ENCODE measurements at regions not wholly inside any gene's neighbourhood (a gene's known extent, or its start where the extent isn't known, plus 50 kb on each side); places are given as distances from the start of the nearest gene placed in this dataset.

DNA sequence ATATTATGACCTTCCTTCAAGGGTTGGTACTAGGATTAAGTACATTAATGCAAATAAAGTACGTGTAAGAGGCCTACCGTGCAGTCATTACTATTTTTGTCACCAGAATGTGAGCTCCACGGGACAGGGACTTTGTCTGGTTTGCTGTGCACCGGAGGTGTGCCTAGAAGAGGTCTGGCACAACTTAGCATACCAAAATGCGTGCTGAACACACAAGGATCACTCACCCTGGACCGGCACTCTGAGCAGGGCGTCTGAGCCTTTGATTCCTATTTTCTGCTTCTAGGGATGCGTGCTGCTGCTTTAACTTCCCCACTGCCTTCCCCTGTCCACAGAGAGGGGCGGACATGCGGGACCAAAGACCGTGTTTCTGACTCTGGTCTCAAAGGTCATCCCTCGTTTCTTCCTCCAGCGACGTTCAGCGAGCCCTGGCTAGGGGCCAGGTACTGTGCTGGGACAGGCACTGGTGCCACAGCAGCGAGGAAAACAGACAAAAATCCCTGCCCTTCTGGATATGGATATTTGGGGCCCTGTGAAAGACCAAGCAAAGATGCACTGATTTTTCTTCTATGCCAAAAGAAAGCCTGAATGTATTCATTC, 222.7 kb downstream of the BMP7 start:
- Histone ChIP-seq H3K27me3 (ENCODE audit: control insufficient read depth, insufficient read depth, low read length) (no peaks in the 10 kb centered on the region), H3K4me3 (ENCODE audit: low read depth, low read length) (no peak overlapping the region), H3K27ac (ENCODE audit: low read depth, low read length) (no peak overlapping the region), H3K9me3 (ENCODE audit: control insufficient read depth, insufficient read depth, low read length) (no peaks in the 10 kb centered on the region; the same call in 1 of the 2 replicates)
- TF ChIP-seq, protein P1, sequence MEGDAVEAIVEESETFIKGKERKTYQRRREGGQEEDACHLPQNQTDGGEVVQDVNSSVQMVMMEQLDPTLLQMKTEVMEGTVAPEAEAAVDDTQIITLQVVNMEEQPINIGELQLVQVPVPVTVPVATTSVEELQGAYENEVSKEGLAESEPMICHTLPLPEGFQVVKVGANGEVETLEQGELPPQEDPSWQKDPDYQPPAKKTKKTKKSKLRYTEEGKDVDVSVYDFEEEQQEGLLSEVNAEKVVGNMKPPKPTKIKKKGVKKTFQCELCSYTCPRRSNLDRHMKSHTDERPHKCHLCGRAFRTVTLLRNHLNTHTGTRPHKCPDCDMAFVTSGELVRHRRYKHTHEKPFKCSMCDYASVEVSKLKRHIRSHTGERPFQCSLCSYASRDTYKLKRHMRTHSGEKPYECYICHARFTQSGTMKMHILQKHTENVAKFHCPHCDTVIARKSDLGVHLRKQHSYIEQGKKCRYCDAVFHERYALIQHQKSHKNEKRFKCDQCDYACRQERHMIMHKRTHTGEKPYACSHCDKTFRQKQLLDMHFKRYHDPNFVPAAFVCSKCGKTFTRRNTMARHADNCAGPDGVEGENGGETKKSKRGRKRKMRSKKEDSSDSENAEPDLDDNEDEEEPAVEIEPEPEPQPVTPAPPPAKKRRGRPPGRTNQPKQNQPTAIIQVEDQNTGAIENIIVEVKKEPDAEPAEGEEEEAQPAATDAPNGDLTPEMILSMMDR (IDR thresholded peaks at IDR 0.05; ENCODE audit: low read depth, low read length): no peak
- DNase-seq (ENCODE audit: low read depth, low spot score): no peak
- ChIA-PET POLR2A (no interaction called here), CTCF (interaction anchor here (1.5 kb wide), 1 partner anchor 493 kb away, joined by 6 read pairs; no protein-coding TSS in a partner anchor)

DNA sequence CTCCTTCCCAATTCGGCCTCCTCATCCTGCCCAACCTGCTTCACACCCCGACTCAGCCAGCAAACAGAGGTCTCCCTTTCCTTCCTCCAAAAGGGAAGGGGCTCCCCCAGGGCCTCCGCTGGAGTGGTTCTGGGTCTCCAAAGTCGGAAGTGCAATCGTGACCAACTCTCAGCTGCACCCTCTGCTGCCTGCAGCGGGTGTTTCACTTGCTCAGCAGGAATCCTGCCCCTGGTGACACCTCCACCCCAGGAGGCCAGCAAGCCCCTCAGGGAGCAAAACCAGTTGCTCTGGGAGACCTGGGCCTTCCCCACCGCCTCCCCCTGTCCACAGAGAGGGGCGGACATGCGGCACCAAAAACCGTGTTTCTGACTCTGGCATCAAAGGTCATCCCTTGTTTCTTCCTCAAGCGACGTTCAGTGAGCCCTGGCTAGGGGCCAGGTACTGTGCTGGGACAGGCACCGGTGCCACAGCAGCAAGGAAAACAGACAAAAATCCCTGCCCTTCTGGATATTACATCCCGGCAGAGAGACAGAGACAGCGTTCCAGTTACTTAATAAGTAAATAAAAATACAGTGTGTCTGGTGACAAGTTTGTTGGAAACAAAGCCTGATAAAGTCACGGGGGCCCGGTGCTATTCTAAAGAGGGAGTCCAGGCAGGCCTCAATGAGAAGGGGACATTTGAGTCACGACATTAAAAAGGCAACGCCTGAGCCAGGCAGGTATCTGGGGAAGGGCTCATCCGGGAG, 219.0 kb downstream of the BMP7 start:
- Histone ChIP-seq H3K27me3 (ENCODE audit: control insufficient read depth, insufficient read depth, low read length) (no peaks in the 10 kb centered on the region), H3K9me3 (ENCODE audit: control insufficient read depth, insufficient read depth, low read length) (no peaks in the 10 kb centered on the region; the same call in 1 of the 2 replicates), H3K27ac (ENCODE audit: low read depth, low read length) (no peak overlapping the region), H3K4me3 (ENCODE audit: low read depth, low read length) (no peak overlapping the region)
- DNase-seq (ENCODE audit: low read depth, low spot score): no peak
- ChIA-PET CTCF (no interaction called here), POLR2A (no interaction called here)
- TF ChIP-seq, protein P1 (IDR thresholded peaks at IDR 0.05; ENCODE audit: low read depth, low read length): no peak

DNA sequence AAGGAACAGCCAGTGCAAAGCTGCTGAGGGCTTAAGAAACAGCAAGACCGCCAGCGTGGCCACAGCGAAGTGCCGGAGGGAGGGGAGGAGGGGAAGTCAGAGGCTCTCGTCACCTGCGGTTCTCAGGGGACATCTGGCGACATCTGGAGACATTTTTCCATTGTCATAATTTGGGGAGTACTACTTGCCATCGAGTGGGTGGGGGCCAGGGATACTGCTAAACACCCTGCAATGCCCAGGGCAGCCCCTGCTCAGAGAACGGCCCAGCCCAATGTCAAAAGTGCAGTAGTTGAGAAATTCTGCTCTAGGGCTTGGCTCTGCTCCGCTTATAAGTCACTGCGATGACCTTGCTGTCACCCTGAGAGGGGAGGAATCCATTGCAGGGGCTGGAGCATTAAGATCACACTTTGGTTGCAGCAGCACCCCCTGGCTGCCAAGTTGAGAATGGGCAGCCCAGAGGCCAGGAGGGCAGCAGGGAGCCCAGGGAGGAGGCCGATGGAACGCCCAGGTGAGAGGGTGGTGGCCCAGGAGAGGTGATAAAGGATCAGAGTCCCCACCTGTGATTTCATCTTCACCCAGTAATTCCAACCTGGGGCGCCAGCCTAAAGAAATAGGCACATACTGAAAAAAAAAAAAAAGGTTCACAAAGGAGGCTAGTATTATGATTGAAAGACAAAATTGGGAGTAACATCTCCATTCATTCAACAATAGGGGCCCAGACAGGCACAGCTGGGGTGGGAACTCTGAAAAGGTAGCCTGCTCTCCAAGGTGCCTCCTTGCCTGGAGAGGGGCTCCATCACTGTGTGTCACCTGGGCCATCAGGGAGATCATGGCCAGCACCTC, 218.2 kb downstream of the BMP7 start:
- H3K9me3 ChIP-seq (ENCODE audit: control insufficient read depth, insufficient read depth, low read length): no peaks in the 10 kb centered on the region; the same call in 1 of the 2 replicates
- ChIA-PET CTCF (interaction anchor here (0.6 to 0.7 kb wide), 2 partner anchors 444 to 497 kb away, joined by 3 read pairs; no protein-coding TSS in a partner anchor), POLR2A (no interaction called here)
- no peak for DNase-seq (ENCODE audit: low read depth, low spot score)
- H3K27ac ChIP-seq (ENCODE audit: low read depth, low read length): no peak overlapping the region
- TF ChIP-seq, protein P1 (IDR thresholded peaks at IDR 0.05; ENCODE audit: low read depth, low read length): peak; percentile 48
- no peak overlapping the region for H3K4me3 ChIP-seq (ENCODE audit: low read depth, low read length)
- H3K27me3 ChIP-seq (ENCODE audit: control insufficient read depth, insufficient read depth, low read length): no peaks in the 10 kb centered on the region

DNA sequence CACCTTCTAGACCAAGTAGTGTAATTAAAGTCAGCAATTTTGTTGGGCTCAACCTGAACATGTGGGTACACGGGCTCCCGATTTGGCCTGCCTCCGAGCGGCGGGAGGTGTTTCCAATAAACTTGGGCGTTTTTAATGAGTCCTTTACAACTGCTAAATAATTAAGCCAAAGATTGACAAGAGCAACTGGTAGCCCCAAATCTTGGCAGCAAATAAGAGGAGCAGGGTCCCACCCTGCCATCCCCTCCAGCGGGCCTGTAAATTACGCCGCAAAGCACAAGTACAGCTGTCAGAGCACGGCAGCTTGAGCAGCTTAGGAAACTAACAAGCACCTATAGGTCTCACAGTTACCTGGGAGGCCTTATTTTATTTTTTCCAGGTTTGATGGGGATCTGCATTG, 217.1 kb downstream of the BMP7 start:
- CTCF ChIA-PET: interaction anchor here (0.6 kb wide), 1 partner anchor 498 kb away, joined by 3 read pairs; no protein-coding TSS in a partner anchor
- POLR2A ChIA-PET: no interaction called here
- Histone ChIP-seq H3K27me3 (ENCODE audit: control insufficient read depth, insufficient read depth, low read length) (no peaks in the 10 kb centered on the region), H3K9me3 (ENCODE audit: control insufficient read depth, insufficient read depth, low read length) (no peaks in the 10 kb centered on the region; the same call in 1 of the 2 replicates), H3K27ac (ENCODE audit: low read depth, low read length) (no peak overlapping the region), H3K4me3 (ENCODE audit: low read depth, low read length) (no peak overlapping the region)
- TF ChIP-seq, protein P1 (IDR thresholded peaks at IDR 0.05; ENCODE audit: low read depth, low read length): no peak
- no peak for DNase-seq (ENCODE audit: low read depth, low spot score)

All from AG04450 (cell line).